ENCODE measurements at regions not wholly inside any gene's neighbourhood (a gene's known extent, or its start where the extent isn't known, plus 50 kb on each side); places are given as distances from the start of the nearest gene placed in this dataset.

DNA sequence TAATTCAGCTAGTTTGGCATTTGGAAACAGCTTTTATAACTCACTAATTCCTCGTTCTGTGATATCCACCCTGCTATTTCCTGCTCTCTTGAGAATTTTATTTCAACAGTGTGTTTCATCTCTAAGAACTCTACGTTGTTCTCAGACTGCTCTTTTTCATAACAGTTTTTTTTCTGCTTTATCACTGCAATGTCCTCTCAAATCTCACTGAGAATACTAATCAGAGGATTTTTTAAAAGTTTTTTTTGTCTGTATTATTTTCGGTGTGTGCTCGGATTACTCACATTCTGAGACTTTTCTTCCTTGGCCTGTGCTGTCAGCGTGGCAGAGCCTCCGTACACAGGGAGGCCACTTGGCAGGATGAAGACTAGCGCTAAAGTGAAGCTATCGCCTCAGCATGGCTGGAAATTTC, 59.4 kb upstream of the NEO1 start:
- TF ChIP-seq, protein P1, sequence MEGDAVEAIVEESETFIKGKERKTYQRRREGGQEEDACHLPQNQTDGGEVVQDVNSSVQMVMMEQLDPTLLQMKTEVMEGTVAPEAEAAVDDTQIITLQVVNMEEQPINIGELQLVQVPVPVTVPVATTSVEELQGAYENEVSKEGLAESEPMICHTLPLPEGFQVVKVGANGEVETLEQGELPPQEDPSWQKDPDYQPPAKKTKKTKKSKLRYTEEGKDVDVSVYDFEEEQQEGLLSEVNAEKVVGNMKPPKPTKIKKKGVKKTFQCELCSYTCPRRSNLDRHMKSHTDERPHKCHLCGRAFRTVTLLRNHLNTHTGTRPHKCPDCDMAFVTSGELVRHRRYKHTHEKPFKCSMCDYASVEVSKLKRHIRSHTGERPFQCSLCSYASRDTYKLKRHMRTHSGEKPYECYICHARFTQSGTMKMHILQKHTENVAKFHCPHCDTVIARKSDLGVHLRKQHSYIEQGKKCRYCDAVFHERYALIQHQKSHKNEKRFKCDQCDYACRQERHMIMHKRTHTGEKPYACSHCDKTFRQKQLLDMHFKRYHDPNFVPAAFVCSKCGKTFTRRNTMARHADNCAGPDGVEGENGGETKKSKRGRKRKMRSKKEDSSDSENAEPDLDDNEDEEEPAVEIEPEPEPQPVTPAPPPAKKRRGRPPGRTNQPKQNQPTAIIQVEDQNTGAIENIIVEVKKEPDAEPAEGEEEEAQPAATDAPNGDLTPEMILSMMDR (IDR thresholded peaks at IDR 0.05; ENCODE audit: low read depth, low read length), result no peak
- TF ChIP-seq EZH2phosphoT487 (IDR thresholded peaks at IDR 0.05; ENCODE audit: low read depth), result no peak
